Uterus (tissue), 2 donors: ENCODE measurements at regions not wholly inside any gene's neighbourhood (a gene's known extent, or its start where the extent isn't known, plus 50 kb on each side); places are given as distances from the start of the nearest gene placed in this dataset.
"Not testable (repeated sequence)": the region's sequence is repeated elsewhere in the genome, so short reads cannot be mapped to it uniquely, and the experiment has no call there.

Experiments used
- POLR2A ChIP-seq, 2 donors: fragments of 450-650 bp; IDR thresholded peaks; one replicate each; pipeline ENCODE4 v1.6.1; 2016; ENCODE audit warnings: antibody characterized with exemption in 2 of 2, mild to moderate bottlenecking in 1 of 2, moderate library complexity in 1 of 2
- TF ChIP-seq, protein P1 (sequence below), 4 experiments: fragments of 200-600 bp in 2 of 4; fragments of 450-650 bp in 2 of 4; sonication (generic) in 2 of 4; IDR thresholded peaks; one replicate each; pipeline ENCODE4 v1.5.1; 2016 to 2019; ENCODE audit warnings: antibody characterized with exemption in 4 of 4, mild to moderate bottlenecking in 2 of 4, moderate library complexity in 1 of 4

DNA sequence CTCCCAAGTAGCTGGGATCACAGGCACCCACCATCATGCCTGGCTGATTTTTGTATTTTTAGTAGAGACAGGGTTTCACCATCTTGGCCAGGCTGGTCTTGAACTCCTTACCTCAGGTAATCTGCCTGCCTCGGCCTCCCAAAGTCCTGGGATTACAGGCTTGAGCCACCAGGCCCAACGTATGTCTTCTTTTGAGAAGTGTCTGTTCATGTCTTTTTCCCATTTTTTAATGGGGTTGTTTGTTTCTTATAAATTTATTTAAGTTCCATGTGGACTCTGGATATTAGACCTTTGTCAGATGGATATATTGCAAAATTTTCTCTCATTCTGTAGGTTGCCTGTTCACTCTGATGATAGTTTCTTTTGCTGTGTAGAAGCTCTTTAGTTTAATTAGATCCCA is 61.3 kb downstream of the CHST2 start:
- TF ChIP-seq, protein P1, sequence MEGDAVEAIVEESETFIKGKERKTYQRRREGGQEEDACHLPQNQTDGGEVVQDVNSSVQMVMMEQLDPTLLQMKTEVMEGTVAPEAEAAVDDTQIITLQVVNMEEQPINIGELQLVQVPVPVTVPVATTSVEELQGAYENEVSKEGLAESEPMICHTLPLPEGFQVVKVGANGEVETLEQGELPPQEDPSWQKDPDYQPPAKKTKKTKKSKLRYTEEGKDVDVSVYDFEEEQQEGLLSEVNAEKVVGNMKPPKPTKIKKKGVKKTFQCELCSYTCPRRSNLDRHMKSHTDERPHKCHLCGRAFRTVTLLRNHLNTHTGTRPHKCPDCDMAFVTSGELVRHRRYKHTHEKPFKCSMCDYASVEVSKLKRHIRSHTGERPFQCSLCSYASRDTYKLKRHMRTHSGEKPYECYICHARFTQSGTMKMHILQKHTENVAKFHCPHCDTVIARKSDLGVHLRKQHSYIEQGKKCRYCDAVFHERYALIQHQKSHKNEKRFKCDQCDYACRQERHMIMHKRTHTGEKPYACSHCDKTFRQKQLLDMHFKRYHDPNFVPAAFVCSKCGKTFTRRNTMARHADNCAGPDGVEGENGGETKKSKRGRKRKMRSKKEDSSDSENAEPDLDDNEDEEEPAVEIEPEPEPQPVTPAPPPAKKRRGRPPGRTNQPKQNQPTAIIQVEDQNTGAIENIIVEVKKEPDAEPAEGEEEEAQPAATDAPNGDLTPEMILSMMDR (IDR thresholded peaks at IDR 0.05): not testable (repeated sequence)
- not testable (repeated sequence) for TF ChIP-seq POLR2A (IDR thresholded peaks at IDR 0.05)
